PFSK-1 (cell line): ENCODE measurements at regions not wholly inside any gene's neighbourhood (a gene's known extent, or its start where the extent isn't known, plus 50 kb on each side); places are given as distances from the start of the nearest gene placed in this dataset.

ENCODE experiments used
- FOXP2 ChIP-seq: optimal IDR thresholded peaks from 2 replicates; pipeline ENCODE3; 2011; ENCODE audit warnings: borderline replicate concordance, control low read depth, inconsistent platforms; ENCODE audit not compliant: insufficient read depth; ENCODE audit errors: extremely low read length, extremely low read depth
- POLR2AphosphoS5 ChIP-seq: IDR thresholded peaks from 2 replicates; pipeline ENCODE4 v1.6.1; 2012; ENCODE audit warnings: low read depth, mild to moderate bottlenecking, control low read depth, low read length, moderate library complexity
- REST ChIP-seq, 2 experiments: IDR thresholded peaks; 2 replicates each; pipeline versions ENCODE4 v1.6.1 to v1.8.0; 2011 to 2012; ENCODE audit warnings: low read depth in 2 of 2, low read length in 2 of 2, control low read depth in 1 of 2, inconsistent platforms in 1 of 2, mild to moderate bottlenecking in 1 of 2, moderate library complexity in 1 of 2; ENCODE audit not compliant: insufficient read depth in 1 of 2
- SIN3A ChIP-seq: IDR thresholded peaks from 2 replicates; pipeline ENCODE4 v1.6.1; 2012; ENCODE audit warnings: mild to moderate bottlenecking, low read length, moderate library complexity, borderline replicate concordance; ENCODE audit not compliant: insufficient read depth
- TAF1 ChIP-seq: IDR thresholded peaks from 2 replicates; pipeline ENCODE4 v1.6.1; 2012; ENCODE audit warnings: low read length, control low read depth, borderline replicate concordance; ENCODE audit not compliant: insufficient read depth

- TF ChIP-seq POLR2AphosphoS5 (no peak), SIN3A (no peak), REST (IDR thresholded peaks at IDR 0.05; ENCODE audit: insufficient read depth in 1 of 2, low read depth in 2 of 2, low read length in 2 of 2) (no peak), TAF1 (no peak), FOXP2 (no peak)
Observed at GRCh38 chr1:87706779-87707228, 378.1 kb downstream of the LMO4 start.

DNA sequence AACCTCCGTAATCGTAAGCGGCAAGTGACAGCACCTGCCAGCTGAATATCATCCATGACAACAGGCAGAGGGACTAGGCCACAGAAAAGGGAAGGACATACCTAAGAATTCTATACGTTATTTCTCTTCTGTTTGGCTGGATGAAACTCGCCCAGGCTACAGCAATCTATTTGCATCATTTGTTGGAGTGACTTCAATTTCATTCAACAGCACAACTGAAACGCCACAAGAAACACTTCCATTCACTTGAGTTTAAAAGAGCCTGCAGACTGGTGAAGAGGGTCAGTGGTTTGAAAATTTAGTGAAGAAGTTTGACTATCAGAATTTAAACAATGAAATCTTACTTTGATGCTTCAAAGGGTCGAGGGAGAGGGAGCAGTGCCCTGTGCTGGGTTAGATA lies 378.7 kb downstream of the LMO4 start:
- no peak for TF ChIP-seq TAF1
- TF ChIP-seq POLR2AphosphoS5: no peak

DNA sequence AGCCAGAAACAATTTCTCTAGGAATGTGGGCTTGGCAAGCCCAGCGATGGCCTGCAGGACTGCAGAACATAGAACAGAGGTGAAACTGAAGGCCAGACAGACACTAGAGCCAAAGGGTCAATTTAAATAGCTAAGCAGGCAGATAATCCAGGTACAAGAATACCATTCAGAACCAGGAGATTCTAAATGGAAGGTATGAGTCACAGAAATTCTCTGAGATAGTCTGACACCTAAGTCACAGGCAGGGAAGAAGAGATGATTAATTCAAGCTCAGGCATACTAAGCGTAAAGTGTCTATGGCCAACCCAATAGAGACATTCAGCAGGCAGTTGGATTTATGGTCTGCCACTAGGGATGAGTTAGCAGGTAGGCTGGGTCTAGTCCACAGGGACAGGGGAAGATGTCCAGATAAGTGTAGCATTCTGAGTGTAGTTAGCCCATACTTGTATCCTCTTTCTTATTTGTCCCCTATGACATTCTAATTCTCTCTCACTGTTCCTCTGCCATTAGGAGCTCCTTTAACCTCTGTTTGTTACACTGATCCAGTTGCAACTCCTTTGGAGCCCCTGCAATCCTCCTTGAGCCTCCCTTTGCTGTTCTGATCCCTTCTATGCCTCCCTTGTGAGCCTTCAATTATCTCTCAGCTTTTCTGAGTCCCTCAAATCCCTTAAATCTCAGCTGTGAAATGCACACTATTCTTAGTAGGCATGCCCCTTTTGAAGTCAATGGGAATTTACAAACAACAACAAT lies 383.8 kb downstream of the LMO4 start:
- TF ChIP-seq SIN3A: no peak
- TF ChIP-seq FOXP2: no peak
- no peak for TF ChIP-seq POLR2AphosphoS5
- TF ChIP-seq REST (IDR thresholded peaks at IDR 0.05; ENCODE audit: insufficient read depth in 1 of 2, low read depth in 2 of 2, low read length in 2 of 2): no peak
- TF ChIP-seq TAF1: no peak

GRCh38 chr1:87714278-87714677 lies 385.6 kb downstream of the LMO4 start:
- TF ChIP-seq POLR2AphosphoS5 (no peak), REST (IDR thresholded peaks at IDR 0.05; ENCODE audit: insufficient read depth in 1 of 2, low read depth in 2 of 2, low read length in 2 of 2) (no peak), TAF1 (no peak), FOXP2 (no peak), SIN3A (no peak)

DNA sequence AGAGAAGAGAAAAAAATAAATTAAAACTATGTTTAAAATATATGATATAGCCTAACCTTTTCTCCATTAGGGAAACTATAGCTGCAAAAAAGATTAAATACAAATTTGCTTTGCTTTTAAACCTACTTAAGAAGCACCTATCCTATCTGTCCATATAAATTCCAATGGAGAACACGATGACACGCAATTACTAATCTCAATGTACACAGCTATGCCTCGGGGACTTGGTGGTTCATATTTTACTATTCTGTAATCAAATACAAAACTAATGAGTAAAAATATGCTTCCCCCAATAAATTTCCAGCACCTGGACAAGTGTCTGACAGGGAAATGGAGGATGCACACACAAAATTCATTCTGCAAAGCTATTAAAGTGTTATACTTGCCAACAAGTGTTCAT lies 386.4 kb downstream of the LMO4 start:
- TF ChIP-seq POLR2AphosphoS5 (no peak), FOXP2 (no peak), SIN3A (no peak), TAF1 (no peak), REST (IDR thresholded peaks at IDR 0.05; ENCODE audit: insufficient read depth in 1 of 2, low read depth in 2 of 2, low read length in 2 of 2) (no peak)
